Sigmoid colon (tissue), 6 donors: ENCODE measurements at regions not wholly inside any gene's neighbourhood (a gene's known extent, or its start where the extent isn't known, plus 50 kb on each side); places are given as distances from the start of the nearest gene placed in this dataset.

ENCODE experiments used
- DNase-seq: peaks from one replicate; pipeline ENCODE4 v3.0.0-alpha.2; 2019
- H3K27ac ChIP-seq, 4 donors: fragments of 200-600 bp; sonication (generic); one replicate each; pipeline ENCODE4 v1.5.1; 2016 to 2019; ENCODE audit warnings: mild to moderate bottlenecking in 1 of 4
- H3K27me3 ChIP-seq, 3 donors: fragments of 200-600 bp; sonication (generic); one replicate each; pipeline ENCODE4 v1.5.1; 2019; ENCODE audit warnings: mild to moderate bottlenecking in 1 of 3
- H3K36me3 ChIP-seq, 4 donors: fragments of 200-600 bp; sonication (generic); one replicate each; pipeline ENCODE4 v1.5.1; 2016 to 2019
- H3K4me1 ChIP-seq, 4 donors: fragments of 200-600 bp; sonication (generic); one replicate each; pipeline ENCODE4 v1.5.1; 2017 to 2019
- H3K4me3 ChIP-seq, 4 donors: fragments of 200-600 bp; sonication (generic); one replicate each; pipeline ENCODE4 v1.5.1; 2017 to 2019; ENCODE audit warnings: mild to moderate bottlenecking in 2 of 4, moderate library complexity in 1 of 4
- H3K9me3 ChIP-seq, 4 donors: fragments of 200-600 bp in 3 of 4; sonication (generic) in 3 of 4; one replicate each; pipeline versions ENCODE4 v1.5.1 to v1.6.1; 2013 to 2019
- CTCF ChIP-seq, 4 experiments: fragments of 450-650 bp in 3 of 4; fragments of 200-600 bp in 1 of 4; IDR thresholded peaks; one replicate each; pipeline ENCODE4 v1.5.1; 2016 to 2019; ENCODE audit warnings: antibody characterized with exemption in 4 of 4, mild to moderate bottlenecking in 3 of 4, moderate library complexity in 2 of 4
- EP300 ChIP-seq, 4 donors: sonication (generic); formaldehyde crosslinking; IDR thresholded peaks; one replicate each; pipeline ENCODE4 v1.6.1; 2017; ENCODE audit warnings: antibody characterized with exemption in 4 of 4
- POLR2A ChIP-seq, 2 donors: fragments of 450-650 bp; IDR thresholded peaks; one replicate each; pipeline ENCODE4 v1.6.1; 2016; ENCODE audit warnings: antibody characterized with exemption in 2 of 2, mild to moderate bottlenecking in 2 of 2, moderate library complexity in 2 of 2
- POLR2AphosphoS5 ChIP-seq, 4 donors: sonication (generic); formaldehyde crosslinking; IDR thresholded peaks; one replicate each; pipeline ENCODE4 v1.6.1; 2017; ENCODE audit warnings: antibody characterized with exemption in 4 of 4
- WGBS, 2 donors: extraction: QIAGEN DNeasy Blood & Tissue Kit; methylation state at CpG; one replicate each; pipeline ENCODE4 v1.1.7; 2013; 5-methylcytosine and 5-hydroxymethylcytosine counted together
- intact Hi-C: fragments of 100-400 bp; cut with DNase I; formaldehyde crosslinking; loops from one replicate; pipeline ENCODE4 v1.15.1; 2023
- donor health status: healthy with polysubstance abuse.
- donor health status: healthy.

- no peaks in the 10 kb centered on the region for H3K27me3 ChIP-seq
- no peaks in the 10 kb centered on the region for H3K9me3 ChIP-seq
- intact Hi-C loops: no loop called here
- no peak overlapping the region for H3K27ac ChIP-seq
- WGBS, 2 donors: 94 to 95% methylated on average over 20 of the region's 20 CpGs
- no peaks in the 10 kb centered on the region for H3K36me3 ChIP-seq
- TF ChIP-seq CTCF (IDR thresholded peaks at IDR 0.05) (no peak), EP300 (IDR thresholded peaks at IDR 0.05) (no peak), POLR2A (IDR thresholded peaks at IDR 0.05) (no peak)
- DNase-seq: no peak
- no peaks in the 10 kb centered on the region for H3K4me1 ChIP-seq
- H3K4me3 ChIP-seq: no peak overlapping the region
Observed at GRCh38 chr2:10217489-10218435, 84.9 kb upstream of the HPCAL1 start.

GRCh38 chr2:10220045-10220901 lies 82.4 kb upstream of the HPCAL1 start:
- 91 to 92% methylated on average over 26 of the region's 26 CpGs for WGBS, 2 donors
- Histone ChIP-seq H3K4me3 (no peak overlapping the region), H3K27me3 (no peaks in the 10 kb centered on the region), H3K9me3 (no peaks in the 10 kb centered on the region), H3K36me3 (no peaks in the 10 kb centered on the region), H3K27ac (no peak overlapping the region), H3K4me1 (no peaks in the 10 kb centered on the region)
- DNase-seq: no peak
- intact Hi-C loops: no loop called here
- TF ChIP-seq POLR2AphosphoS5 (IDR thresholded peaks at IDR 0.05) (no peak), POLR2A (IDR thresholded peaks at IDR 0.05) (no peak)

GRCh38 chr2:10220902-10221391 lies 81.8 kb upstream of the HPCAL1 start:
- H3K4me3 ChIP-seq: no peak overlapping the region
- 83 to 88% methylated on average over 9 of the region's 9 CpGs for WGBS, 2 donors
- H3K4me1 ChIP-seq: no peaks in the 10 kb centered on the region
- TF ChIP-seq POLR2A (IDR thresholded peaks at IDR 0.05): no peak
- TF ChIP-seq CTCF (IDR thresholded peaks at IDR 0.05): no peak
- TF ChIP-seq POLR2AphosphoS5 (IDR thresholded peaks at IDR 0.05): no peak
- no peak for TF ChIP-seq EP300 (IDR thresholded peaks at IDR 0.05)
- H3K9me3 ChIP-seq: no peaks in the 10 kb centered on the region
- H3K27ac ChIP-seq: no peak overlapping the region
- H3K27me3 ChIP-seq: no peaks in the 10 kb centered on the region
- H3K36me3 ChIP-seq: no peaks in the 10 kb centered on the region
- DNase-seq: no peak
- intact Hi-C loops: no loop called here

- TF ChIP-seq POLR2A (IDR thresholded peaks at IDR 0.05): no peak
- TF ChIP-seq EP300 (IDR thresholded peaks at IDR 0.05): no peak
- no peak for TF ChIP-seq POLR2AphosphoS5 (IDR thresholded peaks at IDR 0.05)
- no peak for TF ChIP-seq CTCF (IDR thresholded peaks at IDR 0.05)
- no peak for DNase-seq
- intact Hi-C loops: no loop called here
- H3K4me3 ChIP-seq: no peak overlapping the region
- H3K4me1 ChIP-seq: no peaks in the 10 kb centered on the region
- H3K27ac ChIP-seq: no peak overlapping the region
- no peaks in the 10 kb centered on the region for H3K9me3 ChIP-seq
- WGBS, 2 donors: 83 to 88% methylated on average over 11 of the region's 11 CpGs
- H3K27me3 ChIP-seq: no peaks in the 10 kb centered on the region
- no peaks in the 10 kb centered on the region for H3K36me3 ChIP-seq
Observed at GRCh38 chr2:10221443-10221842, 81.3 kb upstream of the HPCAL1 start.
